ENCODE measurements at regions not wholly inside any gene's neighbourhood (a gene's known extent, or its start where the extent isn't known, plus 50 kb on each side); places are given as distances from the start of the nearest gene placed in this dataset.

DNA sequence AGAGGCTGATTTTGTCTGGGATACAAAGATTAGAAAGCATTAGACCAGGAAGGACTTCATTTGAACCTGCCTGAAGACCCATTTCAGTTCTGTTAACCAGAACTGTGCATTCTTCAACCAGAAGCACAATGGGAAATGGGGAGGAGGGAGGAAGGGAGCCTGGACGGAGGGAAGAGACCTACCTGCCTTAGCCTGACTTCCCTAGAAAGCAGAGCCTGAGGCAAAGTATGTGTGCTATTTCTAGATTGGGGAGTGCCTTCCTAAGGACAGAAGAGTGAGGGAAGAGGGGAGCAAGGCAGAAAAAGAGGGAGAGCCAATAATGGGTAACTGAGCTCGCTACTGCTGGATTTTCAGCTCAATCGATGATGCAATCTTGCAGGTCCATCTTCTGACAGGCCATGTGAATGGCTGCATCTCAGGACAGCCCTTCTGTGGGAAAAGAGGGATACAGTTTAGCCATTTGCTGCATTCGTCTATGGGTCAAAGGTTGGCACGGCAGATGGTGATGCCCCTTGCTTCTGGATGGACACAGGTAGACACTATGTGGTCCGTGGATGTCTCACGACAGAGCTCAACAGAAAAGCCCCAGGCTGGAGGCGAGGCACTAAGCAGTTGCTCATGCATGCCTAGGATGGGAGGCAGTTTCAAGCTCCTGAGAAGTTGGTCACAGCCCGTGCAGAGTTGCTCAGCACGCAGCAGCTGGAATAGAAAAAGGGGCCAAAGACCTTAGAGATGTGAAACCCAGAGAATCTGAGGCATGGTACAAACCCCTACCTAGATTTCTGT, 78.8 kb upstream of the UBL3 start:
- TF ChIP-seq, protein P1, sequence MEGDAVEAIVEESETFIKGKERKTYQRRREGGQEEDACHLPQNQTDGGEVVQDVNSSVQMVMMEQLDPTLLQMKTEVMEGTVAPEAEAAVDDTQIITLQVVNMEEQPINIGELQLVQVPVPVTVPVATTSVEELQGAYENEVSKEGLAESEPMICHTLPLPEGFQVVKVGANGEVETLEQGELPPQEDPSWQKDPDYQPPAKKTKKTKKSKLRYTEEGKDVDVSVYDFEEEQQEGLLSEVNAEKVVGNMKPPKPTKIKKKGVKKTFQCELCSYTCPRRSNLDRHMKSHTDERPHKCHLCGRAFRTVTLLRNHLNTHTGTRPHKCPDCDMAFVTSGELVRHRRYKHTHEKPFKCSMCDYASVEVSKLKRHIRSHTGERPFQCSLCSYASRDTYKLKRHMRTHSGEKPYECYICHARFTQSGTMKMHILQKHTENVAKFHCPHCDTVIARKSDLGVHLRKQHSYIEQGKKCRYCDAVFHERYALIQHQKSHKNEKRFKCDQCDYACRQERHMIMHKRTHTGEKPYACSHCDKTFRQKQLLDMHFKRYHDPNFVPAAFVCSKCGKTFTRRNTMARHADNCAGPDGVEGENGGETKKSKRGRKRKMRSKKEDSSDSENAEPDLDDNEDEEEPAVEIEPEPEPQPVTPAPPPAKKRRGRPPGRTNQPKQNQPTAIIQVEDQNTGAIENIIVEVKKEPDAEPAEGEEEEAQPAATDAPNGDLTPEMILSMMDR (tag by site-specific recombination; IDR thresholded peaks at IDR 0.05) = no peak
- TF ChIP-seq HOXA7 (CRISPR knock-in tag; IDR thresholded peaks at IDR 0.05; ENCODE audit: borderline replicate concordance) (no peak), WT1 (tag by site-specific recombination; IDR thresholded peaks at IDR 0.05) (no peak), ZBTB7A (tag by site-specific recombination; IDR thresholded peaks at IDR 0.05; ENCODE audit: low read depth) (no peak)
- TF ChIP-seq, protein P2, sequence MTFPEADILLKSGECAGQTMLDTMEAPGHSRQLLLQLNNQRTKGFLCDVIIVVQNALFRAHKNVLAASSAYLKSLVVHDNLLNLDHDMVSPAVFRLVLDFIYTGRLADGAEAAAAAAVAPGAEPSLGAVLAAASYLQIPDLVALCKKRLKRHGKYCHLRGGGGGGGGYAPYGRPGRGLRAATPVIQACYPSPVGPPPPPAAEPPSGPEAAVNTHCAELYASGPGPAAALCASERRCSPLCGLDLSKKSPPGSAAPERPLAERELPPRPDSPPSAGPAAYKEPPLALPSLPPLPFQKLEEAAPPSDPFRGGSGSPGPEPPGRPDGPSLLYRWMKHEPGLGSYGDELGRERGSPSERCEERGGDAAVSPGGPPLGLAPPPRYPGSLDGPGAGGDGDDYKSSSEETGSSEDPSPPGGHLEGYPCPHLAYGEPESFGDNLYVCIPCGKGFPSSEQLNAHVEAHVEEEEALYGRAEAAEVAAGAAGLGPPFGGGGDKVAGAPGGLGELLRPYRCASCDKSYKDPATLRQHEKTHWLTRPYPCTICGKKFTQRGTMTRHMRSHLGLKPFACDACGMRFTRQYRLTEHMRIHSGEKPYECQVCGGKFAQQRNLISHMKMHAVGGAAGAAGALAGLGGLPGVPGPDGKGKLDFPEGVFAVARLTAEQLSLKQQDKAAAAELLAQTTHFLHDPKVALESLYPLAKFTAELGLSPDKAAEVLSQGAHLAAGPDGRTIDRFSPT (tag by site-specific recombination; IDR thresholded peaks at IDR 0.05) = no peak
